CD14-positive monocyte (primary cell): ENCODE measurements at regions not wholly inside any gene's neighbourhood (a gene's known extent, or its start where the extent isn't known, plus 50 kb on each side); places are given as distances from the start of the nearest gene placed in this dataset.

Source experiments
- DNase-seq, 3 donors: peaks; one replicate each; pipeline ENCODE4 v3.0.0-alpha.2; 2011 to 2022
- H2AFZ ChIP-seq: 2 replicates; pipeline ENCODE4 v1.6.0; 2012; ENCODE audit warnings: mild to moderate bottlenecking, low read depth, low read length, inconsistent platforms; ENCODE audit not compliant: insufficient read depth, poor library complexity, severe bottlenecking
- H3K27ac ChIP-seq, 2 donors: 1 replicate in 1 of 2; 2 replicates in 1 of 2; pipeline ENCODE4 v1.5.1; 2012 to 2013; ENCODE audit warnings: low read length in 2 of 2, control low read depth in 1 of 2, inconsistent platforms in 1 of 2, low read depth in 1 of 2, mild to moderate bottlenecking in 1 of 2
- H3K27me3 ChIP-seq, 2 donors: one replicate each; pipeline versions ENCODE4 v1.6.0 to v1.6.1; 2011 to 2013; ENCODE audit warnings: low read length in 2 of 2; ENCODE audit not compliant: control insufficient read depth in 2 of 2, insufficient read depth in 2 of 2
- H3K36me3 ChIP-seq, 2 donors: replicated peaks in 1 of 2; 1 replicate in 1 of 2; 2 replicates in 1 of 2; pipeline versions ENCODE4 v1.5.1 to v1.6.1; 2012 to 2013; ENCODE audit warnings: low read length in 2 of 2, control low read depth in 1 of 2, inconsistent platforms in 1 of 2, mild to moderate bottlenecking in 1 of 2; ENCODE audit not compliant: insufficient read depth in 2 of 2, control insufficient read depth in 1 of 2
- H3K4me1 ChIP-seq, 2 donors: 1 replicate in 1 of 2; 2 replicates in 1 of 2; pipeline versions ENCODE4 v1.5.1 to v1.6.1; 2012 to 2013; ENCODE audit warnings: low read length in 2 of 2, control low read depth in 1 of 2, inconsistent platforms in 1 of 2, mild to moderate bottlenecking in 1 of 2, moderate library complexity in 1 of 2; ENCODE audit not compliant: insufficient read depth in 2 of 2, control insufficient read depth in 1 of 2
- H3K4me2 ChIP-seq: replicated peaks from 2 replicates; pipeline ENCODE3; 2012; ENCODE audit warnings: low read length, moderate library complexity, mild to moderate bottlenecking; ENCODE audit not compliant: poor library complexity, severe bottlenecking; ENCODE audit errors: extremely low read depth
- H3K4me3 ChIP-seq, 3 experiments: fragments of 200-600 bp in 1 of 3; sonication (generic) in 1 of 3; replicated peaks in 1 of 3; 1 replicate in 2 of 3; 2 replicates in 1 of 3; pipeline ENCODE4 v1.5.1; 2011 to 2013; ENCODE audit warnings: low read length in 3 of 3, mild to moderate bottlenecking in 3 of 3, control low read depth in 2 of 3, low read depth in 2 of 3, inconsistent platforms in 1 of 3, moderate library complexity in 1 of 3
- H3K79me2 ChIP-seq: 2 replicates; pipeline ENCODE4 v1.6.0; 2012; ENCODE audit warnings: mild to moderate bottlenecking, control low read depth, inconsistent platforms, low read length, moderate library complexity; ENCODE audit not compliant: insufficient read depth
- H3K9ac ChIP-seq: 2 replicates; pipeline ENCODE4 v1.6.0; 2017; ENCODE audit warnings: low read length, mild to moderate bottlenecking; ENCODE audit not compliant: insufficient read depth, poor library complexity, severe bottlenecking
- H3K9me3 ChIP-seq, 2 donors: replicated peaks in 1 of 2; 1 replicate in 1 of 2; 2 replicates in 1 of 2; pipeline versions ENCODE4 v1.5.1 to v1.6.1; 2012 to 2013; ENCODE audit warnings: low read length in 2 of 2, control low read depth in 1 of 2; ENCODE audit not compliant: control insufficient read depth in 1 of 2, insufficient read depth in 1 of 2
- H4K20me1 ChIP-seq: 2 replicates; pipeline ENCODE4 v1.6.0; 2012; ENCODE audit warnings: mild to moderate bottlenecking, low read length, control low read depth, moderate library complexity; ENCODE audit not compliant: insufficient read depth
- H3K27ac Mint-ChIP-seq, 7 donors: one replicate each; pipeline ENCODE4 v1.8.0; 2020; ENCODE audit warnings: mild to moderate bottlenecking in 7 of 7, mixed read lengths in 7 of 7, moderate library complexity in 6 of 7, inconsistent platforms in 2 of 7
- H3K27me3 Mint-ChIP-seq, 3 donors: one replicate each; pipeline ENCODE4 v1.8.0; 2021 to 2022; ENCODE audit warnings: low read depth in 3 of 3, mild to moderate bottlenecking in 3 of 3, mixed read lengths in 3 of 3, moderate library complexity in 3 of 3, inconsistent platforms in 1 of 3
- H3K36me3 Mint-ChIP-seq, 2 donors: one replicate each; pipeline ENCODE4 v1.8.0; 2020; ENCODE audit warnings: mixed read lengths in 2 of 2, inconsistent platforms in 1 of 2, mild to moderate bottlenecking in 1 of 2
- H3K4me1 Mint-ChIP-seq: one replicate; pipeline ENCODE4 v1.8.0; 2020; ENCODE audit warnings: mild to moderate bottlenecking, mixed read lengths
- H3K4me3 Mint-ChIP-seq, 2 donors: one replicate each; pipeline ENCODE4 v1.8.0; 2020; ENCODE audit warnings: mild to moderate bottlenecking in 2 of 2, mixed read lengths in 2 of 2, moderate library complexity in 1 of 2
- H3K9me3 Mint-ChIP-seq, 7 donors: one replicate each; pipeline ENCODE4 v1.8.0; 2020 to 2022; ENCODE audit warnings: mixed read lengths in 7 of 7, mild to moderate bottlenecking in 6 of 7, moderate library complexity in 6 of 7, inconsistent platforms in 2 of 7
- WGBS: methylation state at CpG from one replicate; pipeline ENCODE4 v1.1.5; 2013; ENCODE audit warnings: missing lambda C conversion rate; ENCODE audit not compliant: insufficient coverage; 5-methylcytosine and 5-hydroxymethylcytosine counted together
- intact Hi-C, 2 donors: fragments of 100-400 bp; cut with micrococcal nuclease; formaldehyde crosslinking; loops; one replicate each; pipeline versions ENCODE4 v1.15.0 to v1.15.1; 2023
- TF ChIP-seq, protein P1 (sequence below): fragments of 200-600 bp; IDR thresholded peaks from one replicate; pipeline ENCODE4 v1.8.0; 2022; ENCODE audit warnings: antibody characterized with exemption, mild to moderate bottlenecking

DNA sequence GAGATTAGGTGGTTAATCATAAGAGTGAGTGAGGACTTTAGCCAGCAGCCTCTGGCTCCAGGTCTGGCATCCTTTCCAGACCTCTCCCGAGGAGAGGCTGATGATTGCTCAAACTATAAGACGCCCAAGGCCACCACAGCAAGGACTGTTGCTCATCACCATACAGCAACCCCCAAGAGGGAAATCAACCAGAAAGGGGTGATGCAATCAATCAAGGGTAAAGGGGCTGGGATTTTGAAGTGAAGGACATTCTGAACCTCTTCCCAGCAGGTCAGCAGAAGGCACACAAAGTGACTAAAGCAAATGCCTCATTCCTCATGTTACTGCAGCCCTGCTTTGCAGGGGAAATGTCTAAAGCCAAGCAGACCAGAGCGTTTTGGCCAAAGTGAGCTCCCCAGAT lies 247.3 kb upstream of the IGF1R start:
- Mint-ChIP-seq H3K27me3 (peaks cover 3 to 16% (median 4%) of the 10 kb centered on the region in 3 donors), H3K36me3 (no peaks in the 10 kb centered on the region), H3K4me1 (no peaks in the 10 kb centered on the region), H3K9me3 (peaks cover 0 to 3% (median 0%) of the 10 kb centered on the region in 7 donors), H3K27ac (no peak overlapping the region), H3K4me3 (no peak overlapping the region)
- H3K4me2 ChIP-seq, result no peak overlapping the region
- H4K20me1 ChIP-seq, result no peaks in the 10 kb centered on the region
- no peak overlapping the region for H3K27ac ChIP-seq
- no peak for DNase-seq
- intact Hi-C loops, result no loop called here
- no peaks in the 10 kb centered on the region for H3K4me1 ChIP-seq
- 40% methylated on average over 1 of the region's 3 CpGs for WGBS
- H3K36me3 ChIP-seq, result no peaks in the 10 kb centered on the region
- no peak overlapping the region for H2AFZ ChIP-seq
- H3K4me3 ChIP-seq, result no peak overlapping the region
- TF ChIP-seq, protein P1, sequence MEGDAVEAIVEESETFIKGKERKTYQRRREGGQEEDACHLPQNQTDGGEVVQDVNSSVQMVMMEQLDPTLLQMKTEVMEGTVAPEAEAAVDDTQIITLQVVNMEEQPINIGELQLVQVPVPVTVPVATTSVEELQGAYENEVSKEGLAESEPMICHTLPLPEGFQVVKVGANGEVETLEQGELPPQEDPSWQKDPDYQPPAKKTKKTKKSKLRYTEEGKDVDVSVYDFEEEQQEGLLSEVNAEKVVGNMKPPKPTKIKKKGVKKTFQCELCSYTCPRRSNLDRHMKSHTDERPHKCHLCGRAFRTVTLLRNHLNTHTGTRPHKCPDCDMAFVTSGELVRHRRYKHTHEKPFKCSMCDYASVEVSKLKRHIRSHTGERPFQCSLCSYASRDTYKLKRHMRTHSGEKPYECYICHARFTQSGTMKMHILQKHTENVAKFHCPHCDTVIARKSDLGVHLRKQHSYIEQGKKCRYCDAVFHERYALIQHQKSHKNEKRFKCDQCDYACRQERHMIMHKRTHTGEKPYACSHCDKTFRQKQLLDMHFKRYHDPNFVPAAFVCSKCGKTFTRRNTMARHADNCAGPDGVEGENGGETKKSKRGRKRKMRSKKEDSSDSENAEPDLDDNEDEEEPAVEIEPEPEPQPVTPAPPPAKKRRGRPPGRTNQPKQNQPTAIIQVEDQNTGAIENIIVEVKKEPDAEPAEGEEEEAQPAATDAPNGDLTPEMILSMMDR, result no peak
- no peaks in the 10 kb centered on the region for H3K79me2 ChIP-seq
- H3K27me3 ChIP-seq, result no peaks in the 10 kb centered on the region
- no peaks in the 10 kb centered on the region for H3K9me3 ChIP-seq
- H3K9ac ChIP-seq, result no peak overlapping the region

DNA sequence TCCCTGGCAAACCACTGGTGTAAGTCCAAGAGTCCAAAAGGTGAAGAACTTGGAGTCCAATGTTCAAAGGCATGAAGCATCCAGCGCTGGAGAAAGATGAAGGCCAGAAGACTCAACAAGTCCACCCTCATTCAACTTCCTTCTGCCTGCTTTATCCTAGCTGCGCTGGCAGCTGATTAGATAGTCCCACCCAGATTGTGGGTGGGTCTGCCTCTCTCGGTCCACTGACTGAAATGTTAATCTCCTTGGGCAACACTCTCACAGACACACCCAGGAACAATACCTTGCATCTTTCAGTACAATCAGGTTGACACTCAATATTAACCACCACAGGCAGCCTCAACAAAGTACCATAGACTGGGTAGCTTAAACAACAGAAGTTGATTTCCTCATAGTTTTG lies 245.9 kb upstream of the IGF1R start:
- no peaks in the 10 kb centered on the region for H3K4me1 ChIP-seq

More for the DNA sequence above, 245.9 kb upstream of the IGF1R start:
- H3K27ac Mint-ChIP-seq, result no peak overlapping the region
- no peaks in the 10 kb centered on the region for H3K36me3 Mint-ChIP-seq
- TF ChIP-seq, protein P1, result no peak
- Histone ChIP-seq H3K9me3 (no peaks in the 10 kb centered on the region), H3K36me3 (no peaks in the 10 kb centered on the region), H3K9ac (no peak overlapping the region), H3K27me3 (no peaks in the 10 kb centered on the region), H2AFZ (no peak overlapping the region), H3K4me3 (no peak overlapping the region), H3K27ac (no peak overlapping the region), H3K4me2 (no peak overlapping the region), H4K20me1 (no peaks in the 10 kb centered on the region), H3K79me2 (no peaks in the 10 kb centered on the region)
- intact Hi-C loops, result no loop called here
- WGBS, result 93% methylated on average over 3 of the region's 3 CpGs
- no peaks in the 10 kb centered on the region for H3K4me1 Mint-ChIP-seq
- DNase-seq, result no peak
- no peak overlapping the region for H3K4me3 Mint-ChIP-seq
- peaks cover 3 to 16% (median 4%) of the 10 kb centered on the region in 3 donors for H3K27me3 Mint-ChIP-seq
- H3K9me3 Mint-ChIP-seq, result peaks cover 0 to 3% (median 0%) of the 10 kb centered on the region in 7 donors
